Ovary (tissue), 7 donors: ENCODE measurements at regions not wholly inside any gene's neighbourhood (a gene's known extent, or its start where the extent isn't known, plus 50 kb on each side); places are given as distances from the start of the nearest gene placed in this dataset.

Experiments
- DNase-seq, 5 donors: peaks; one replicate each; pipeline ENCODE4 v3.0.0-alpha.2; 2019 to 2020
- H3K27ac ChIP-seq, 2 donors: fragments of 200-600 bp; one replicate each; pipeline versions ENCODE4 v1.5.1 to v1.8.0; 2019 to 2022
- H3K27me3 ChIP-seq: fragments of 200-600 bp; one replicate; pipeline ENCODE4 v1.8.0; 2022
- H3K36me3 ChIP-seq: fragments of 200-600 bp; sonication (generic); one replicate; pipeline ENCODE4 v1.5.1; 2019
- H3K4me1 ChIP-seq: one replicate; pipeline ENCODE4 v1.8.1; 2013; ENCODE audit warnings: mild to moderate bottlenecking, moderate library complexity; ENCODE audit not compliant: insufficient read depth
- H3K4me3 ChIP-seq: fragments of 200-600 bp; sonication (generic); one replicate; pipeline ENCODE4 v1.5.1; 2017
- H3K9me3 ChIP-seq, 2 donors: fragments of 200-600 bp in 1 of 2; sonication (generic) in 1 of 2; one replicate each; pipeline versions ENCODE4 v1.5.1 to v1.8.1; 2013 to 2019; ENCODE audit warnings: mild to moderate bottlenecking in 1 of 2, moderate library complexity in 1 of 2
- EP300 ChIP-seq: sonication (generic); formaldehyde crosslinking; IDR thresholded peaks from one replicate; pipeline ENCODE4 v1.6.1; 2017; ENCODE audit warnings: antibody characterized with exemption
- POLR2A ChIP-seq: fragments of 450-650 bp; IDR thresholded peaks from one replicate; pipeline ENCODE4 v1.6.1; 2017; ENCODE audit warnings: antibody characterized with exemption, mild to moderate bottlenecking, moderate library complexity
- WGBS, 3 donors: extraction: QIAGEN DNeasy Blood & Tissue Kit in 1 of 3; methylation state at CpG; one replicate each; pipeline versions ENCODE4 v1.1.5 to v1.1.7; 2013 to 2017; 5-methylcytosine and 5-hydroxymethylcytosine counted together
- intact Hi-C, 4 donors: fragments of 100-400 bp; cut with DNase I; formaldehyde crosslinking; loops; one replicate each; pipeline versions ENCODE4 v1.11.0 to v1.15.1; 2022 to 2023
- TF ChIP-seq, protein P1 (sequence below), 3 donors: fragments of 450-650 bp in 2 of 3; fragments of 200-600 bp in 1 of 3; IDR thresholded peaks; one replicate each; pipeline versions ENCODE4 v1.5.1 to v1.8.0; 2016 to 2022; ENCODE audit warnings: antibody characterized with exemption in 3 of 3, mild to moderate bottlenecking in 1 of 3
- donor health status: DM: no; HTN: no; CAD: no; lungs with moderate emphysema.
- donor health status: DM: no; HTN: no; CAD: no.
- donor health status: Bipolar disorder and iron deficiency.
- donor health status: DM: no; HTN: no; CAD: no.
- donor health status: DM: yes; HTN: yes; CAD: no.

GRCh38 chr7:12975412-12975811, 288.0 kb downstream of the ARL4A start:
- H3K27ac ChIP-seq, result no peak overlapping the region
- intact Hi-C loops, result no loop called here
- H3K27me3 ChIP-seq, result no peaks in the 10 kb centered on the region
- TF ChIP-seq POLR2A (no peak), EP300 (no peak)
- TF ChIP-seq, protein P1, sequence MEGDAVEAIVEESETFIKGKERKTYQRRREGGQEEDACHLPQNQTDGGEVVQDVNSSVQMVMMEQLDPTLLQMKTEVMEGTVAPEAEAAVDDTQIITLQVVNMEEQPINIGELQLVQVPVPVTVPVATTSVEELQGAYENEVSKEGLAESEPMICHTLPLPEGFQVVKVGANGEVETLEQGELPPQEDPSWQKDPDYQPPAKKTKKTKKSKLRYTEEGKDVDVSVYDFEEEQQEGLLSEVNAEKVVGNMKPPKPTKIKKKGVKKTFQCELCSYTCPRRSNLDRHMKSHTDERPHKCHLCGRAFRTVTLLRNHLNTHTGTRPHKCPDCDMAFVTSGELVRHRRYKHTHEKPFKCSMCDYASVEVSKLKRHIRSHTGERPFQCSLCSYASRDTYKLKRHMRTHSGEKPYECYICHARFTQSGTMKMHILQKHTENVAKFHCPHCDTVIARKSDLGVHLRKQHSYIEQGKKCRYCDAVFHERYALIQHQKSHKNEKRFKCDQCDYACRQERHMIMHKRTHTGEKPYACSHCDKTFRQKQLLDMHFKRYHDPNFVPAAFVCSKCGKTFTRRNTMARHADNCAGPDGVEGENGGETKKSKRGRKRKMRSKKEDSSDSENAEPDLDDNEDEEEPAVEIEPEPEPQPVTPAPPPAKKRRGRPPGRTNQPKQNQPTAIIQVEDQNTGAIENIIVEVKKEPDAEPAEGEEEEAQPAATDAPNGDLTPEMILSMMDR (IDR thresholded peaks at IDR 0.05), result no peak
- no peak for DNase-seq
- H3K36me3 ChIP-seq, result no peaks in the 10 kb centered on the region
- H3K4me3 ChIP-seq, result no peak overlapping the region
- H3K9me3 ChIP-seq, result no peaks in the 10 kb centered on the region
- no peaks in the 10 kb centered on the region for H3K4me1 ChIP-seq

GRCh38 chr7:12979181-12979580, 291.7 kb downstream of the ARL4A start:
- DNase-seq, result no peak
- intact Hi-C loops, result no loop called here
- no peak for TF ChIP-seq EP300
- TF ChIP-seq, protein P1 (IDR thresholded peaks at IDR 0.05), result no peak
- TF ChIP-seq POLR2A, result no peak

DNA sequence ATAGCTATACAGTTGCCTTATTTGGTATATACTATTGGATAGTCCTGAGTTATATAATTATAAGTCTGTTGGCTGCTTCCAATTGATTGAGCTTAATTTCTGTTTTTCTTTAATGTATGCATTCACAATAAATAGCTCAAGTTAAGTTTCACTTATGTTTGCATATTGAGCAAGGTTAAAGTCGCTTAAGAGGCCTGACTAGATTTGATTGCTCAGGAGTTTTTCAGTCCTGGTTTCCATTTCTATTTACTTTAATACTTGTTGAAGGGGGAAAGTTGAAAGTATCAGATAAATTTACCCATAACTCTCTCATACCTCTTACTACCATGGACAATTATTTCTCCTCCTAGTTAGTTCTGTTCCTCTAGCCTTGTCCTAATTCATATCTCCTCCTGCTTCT, 294.7 kb downstream of the ARL4A start:
- H3K27me3 ChIP-seq, result no peaks in the 10 kb centered on the region
- no peak overlapping the region for H3K4me3 ChIP-seq
- no peaks in the 10 kb centered on the region for H3K4me1 ChIP-seq
- H3K36me3 ChIP-seq, result no peaks in the 10 kb centered on the region
- TF ChIP-seq EP300 (no peak), POLR2A (no peak)
- TF ChIP-seq, protein P1 (IDR thresholded peaks at IDR 0.05), result no peak
- intact Hi-C loops, result no loop called here
- no peak overlapping the region for H3K27ac ChIP-seq
- H3K9me3 ChIP-seq, result no peaks in the 10 kb centered on the region
- DNase-seq, result no peak
- 93 to 95% (median 95%) methylated on average over 1 of the region's 1 CpG for WGBS, 3 donors

More at GRCh38 chr7:12979181-12979580, 291.7 kb downstream of the ARL4A start:
- Histone ChIP-seq H3K27me3 (no peaks in the 10 kb centered on the region), H3K4me1 (no peaks in the 10 kb centered on the region), H3K27ac (no peak overlapping the region), H3K9me3 (no peaks in the 10 kb centered on the region), H3K4me3 (no peak overlapping the region), H3K36me3 (no peaks in the 10 kb centered on the region)
- WGBS, 3 donors, result 40 to 56% (median 54%) methylated on average over 3 of the region's 3 CpGs

DNA sequence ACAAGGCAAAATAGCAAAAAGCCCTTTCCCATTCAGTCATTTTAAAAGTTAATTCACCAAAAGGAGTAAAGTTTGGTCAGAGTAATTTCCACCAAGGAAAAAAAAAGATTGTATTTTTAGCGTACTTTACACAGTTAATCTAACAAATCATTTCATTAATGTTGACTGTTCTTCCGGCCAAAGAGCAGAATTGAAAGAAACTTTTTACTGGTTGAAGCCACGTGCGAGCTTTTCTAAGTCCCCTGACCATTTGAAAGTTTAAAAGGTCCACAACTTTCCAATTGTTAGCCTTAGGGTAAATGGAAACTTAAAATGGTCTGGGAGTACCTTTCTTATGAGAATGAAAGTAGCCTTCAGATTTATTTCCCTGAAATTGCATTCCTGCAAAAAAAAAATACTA, 296.7 kb downstream of the ARL4A start:
- H3K27ac ChIP-seq, result no peak overlapping the region
- no peaks in the 10 kb centered on the region for H3K36me3 ChIP-seq
- no peaks in the 10 kb centered on the region for H3K27me3 ChIP-seq
- no peaks in the 10 kb centered on the region for H3K4me1 ChIP-seq
- no peaks in the 10 kb centered on the region for H3K9me3 ChIP-seq
- H3K4me3 ChIP-seq, result no peak overlapping the region
- intact Hi-C loops, result no loop called here
- TF ChIP-seq EP300 (no peak), POLR2A (no peak)
- TF ChIP-seq, protein P1 (IDR thresholded peaks at IDR 0.05), result no peak
- no peak for DNase-seq
- 75 to 81% (median 78%) methylated on average over 4 of the region's 4 CpGs for WGBS, 3 donors

GRCh38 chr7:12985228-12985627, 297.8 kb downstream of the ARL4A start:
- H3K4me3 ChIP-seq, result no peak overlapping the region
- H3K9me3 ChIP-seq, result no peaks in the 10 kb centered on the region
- DNase-seq, result no peak
- TF ChIP-seq POLR2A (no peak), EP300 (no peak)
- TF ChIP-seq, protein P1 (IDR thresholded peaks at IDR 0.05), result no peak
- intact Hi-C loops, result no loop called here
- no peaks in the 10 kb centered on the region for H3K27me3 ChIP-seq
- H3K36me3 ChIP-seq, result no peaks in the 10 kb centered on the region
- WGBS, 3 donors, result 94 to 96% (median 95%) methylated on average over 1 of the region's 1 CpG
- H3K4me1 ChIP-seq, result no peaks in the 10 kb centered on the region
- no peak overlapping the region for H3K27ac ChIP-seq
